GM23338 (cell line): ENCODE measurements at regions not wholly inside any gene's neighbourhood (a gene's known extent, or its start where the extent isn't known, plus 50 kb on each side); places are given as distances from the start of the nearest gene placed in this dataset.

Experiments
- ATAC-seq: fragments of 200-7000 bp; cut with Tn5 transposase; 3 replicates; pipeline ENCODE4 v1.9.1; 2020
- DNase-seq: peaks from one replicate; pipeline ENCODE4 v3.0.0-alpha.2; 2015; ENCODE audit warnings: low spot score
- H2AFZ ChIP-seq: fragments of 200-600 bp; sonication (generic); 2 replicates; pipeline ENCODE4 v1.8.0; 2016; ENCODE audit warnings: antibody characterized with exemption, mild to moderate bottlenecking, moderate library complexity
- H3F3A ChIP-seq: fragments of 200-600 bp; sonication (generic); replicated peaks from 2 replicates; pipeline ENCODE4 v1.8.0; 2017; ENCODE audit warnings: antibody characterized with exemption, mixed run types, low read depth
- H3K27ac ChIP-seq: fragments of 200-600 bp; sonication (generic); 2 replicates; pipeline ENCODE4 v1.6.1; 2016; ENCODE audit warnings: low read depth
- H3K27me3 ChIP-seq: fragments of 200-600 bp; sonication (generic); 2 replicates; pipeline ENCODE4 v1.8.0; 2016; ENCODE audit warnings: mild to moderate bottlenecking, mixed run types, moderate library complexity; ENCODE audit not compliant: insufficient read depth
- H3K36me3 ChIP-seq: fragments of 200-600 bp; sonication (generic); 2 replicates; pipeline ENCODE4 v1.8.0; 2016; ENCODE audit warnings: mild to moderate bottlenecking; ENCODE audit not compliant: insufficient read depth
- H3K4me1 ChIP-seq: fragments of 200-600 bp; sonication (generic); 2 replicates; pipeline ENCODE4 v1.8.0; 2016; ENCODE audit warnings: mild to moderate bottlenecking, moderate library complexity; ENCODE audit not compliant: insufficient read depth
- H3K4me2 ChIP-seq: fragments of 200-600 bp; sonication (generic); 2 replicates; pipeline ENCODE4 v1.7.1; 2017; ENCODE audit warnings: mixed run types
- H3K4me3 ChIP-seq: fragments of 200-600 bp; sonication (generic); 2 replicates; pipeline ENCODE4 v1.6.1; 2016; ENCODE audit warnings: mixed run types
- H3K79me2 ChIP-seq: fragments of 200-600 bp; sonication (generic); replicated peaks from 2 replicates; pipeline ENCODE4 v1.8.0; 2017; ENCODE audit warnings: mild to moderate bottlenecking; ENCODE audit not compliant: insufficient read depth
- H3K9me2 ChIP-seq: fragments of 200-600 bp; sonication (generic); 2 replicates; pipeline ENCODE4 v1.8.0; 2017; ENCODE audit not compliant: insufficient read depth
- H4K20me1 ChIP-seq: fragments of 200-600 bp; sonication (generic); replicated peaks from 2 replicates; pipeline ENCODE4 v1.8.0; 2017; ENCODE audit warnings: mild to moderate bottlenecking; ENCODE audit not compliant: insufficient read depth
- H3K27ac Mint-ChIP-seq: 2 replicates; pipeline ENCODE4 v1.8.0; 2020; ENCODE audit warnings: inconsistent platforms, mild to moderate bottlenecking, moderate library complexity, mixed read lengths
- H3K27me3 Mint-ChIP-seq: 3 replicates; pipeline ENCODE4 v1.8.0; 2022; ENCODE audit warnings: low read depth, mild to moderate bottlenecking, moderate library complexity, mixed read lengths, inconsistent platforms; ENCODE audit not compliant: insufficient read depth, poor library complexity
- H3K36me3 Mint-ChIP-seq: 3 replicates; pipeline ENCODE4 v1.8.0; 2021; ENCODE audit warnings: low read depth, mild to moderate bottlenecking, inconsistent platforms, moderate library complexity, mixed read lengths
- H3K4me1 Mint-ChIP-seq: 3 replicates; pipeline ENCODE4 v1.8.0; 2020; ENCODE audit warnings: mild to moderate bottlenecking, inconsistent platforms, mixed read lengths
- H3K4me3 Mint-ChIP-seq: 3 replicates; pipeline ENCODE4 v1.8.0; 2021; ENCODE audit warnings: moderate library complexity, mild to moderate bottlenecking, inconsistent platforms, mixed read lengths
- H3K9me3 Mint-ChIP-seq: 3 replicates; pipeline ENCODE4 v1.8.0; 2020; ENCODE audit warnings: moderate library complexity, mild to moderate bottlenecking, inconsistent platforms, mixed read lengths
- CREB1 ChIP-seq: fragments of 250-450 bp; sonication (Bioruptor Pico); IDR thresholded peaks from 2 replicates; pipeline ENCODE4 v1.5.0; 2020; ENCODE audit warnings: low read depth, mild to moderate bottlenecking, moderate library complexity
- CTCF ChIP-seq, 2 experiments: fragments of 200-600 bp in 1 of 2; sonication (generic) in 1 of 2; conservative IDR thresholded peaks; 2 replicates each; pipeline versions ENCODE4 v1.5.1 to v1.6.1; 2016 to 2017; ENCODE audit warnings: antibody characterized with exemption in 2 of 2, low read depth in 2 of 2, mild to moderate bottlenecking in 2 of 2, moderate library complexity in 1 of 2
- ETS1 ChIP-seq: IDR thresholded peaks from 2 replicates; pipeline ENCODE4 v1.6.1; 2016; ENCODE audit warnings: antibody characterized with exemption
- EZH2 ChIP-seq: fragments of 200-600 bp; sonication (generic); IDR thresholded peaks from one replicate; pipeline ENCODE4 v1.8.0; 2017; ENCODE audit warnings: antibody characterized with exemption, mild to moderate bottlenecking, low read depth; ENCODE audit not compliant: unreplicated experiment
- EZH2phosphoT487 ChIP-seq: fragments of 200-600 bp; sonication (generic); IDR thresholded peaks from one replicate; pipeline ENCODE4 v1.8.1; 2018; ENCODE audit warnings: antibody characterized with exemption; ENCODE audit not compliant: unreplicated experiment
- JUNB ChIP-seq: IDR thresholded peaks from one replicate; pipeline ENCODE4 v1.6.1; 2016; ENCODE audit warnings: antibody characterized with exemption; ENCODE audit not compliant: unreplicated experiment
- NANOG ChIP-seq: IDR thresholded peaks from 2 replicates; pipeline ENCODE4 v1.6.1; 2016; ENCODE audit warnings: antibody characterized with exemption, borderline replicate concordance
- POLR2AphosphoS5 ChIP-seq: IDR thresholded peaks from 2 replicates; pipeline ENCODE4 v1.6.1; 2016; ENCODE audit warnings: antibody characterized with exemption, low read depth
- REST ChIP-seq: IDR thresholded peaks from one replicate; pipeline ENCODE4 v1.6.1; 2018; ENCODE audit warnings: antibody characterized with exemption; ENCODE audit not compliant: unreplicated experiment
- STAT1 ChIP-seq: IDR thresholded peaks from one replicate; pipeline ENCODE4 v1.6.1; 2016; ENCODE audit warnings: antibody characterized with exemption; ENCODE audit not compliant: unreplicated experiment
- ZNF114 ChIP-seq: fragments of 250-450 bp; sonication (Bioruptor Pico); IDR thresholded peaks from 2 replicates; pipeline ENCODE4 v1.5.0; 2020; ENCODE audit warnings: mild to moderate bottlenecking, moderate library complexity
- ZNF331 ChIP-seq: fragments of 250-450 bp; sonication (Bioruptor Pico); IDR thresholded peaks from 2 replicates; pipeline ENCODE4 v1.5.0; 2020; ENCODE audit warnings: low read depth, mild to moderate bottlenecking, moderate library complexity
- ZNF462 ChIP-seq: fragments of 250-450 bp; sonication (Bioruptor Pico); IDR thresholded peaks from 2 replicates; pipeline ENCODE4 v1.5.0; 2020; ENCODE audit warnings: mild to moderate bottlenecking, moderate library complexity

GRCh38 chr5:156178117-156178516 is 148.8 kb upstream of the SGCD start:
- TF ChIP-seq CTCF (conservative IDR thresholded peaks at IDR 0.05; ENCODE audit: low read depth in 2 of 2): no peak
- TF ChIP-seq NANOG: no peak
- TF ChIP-seq ETS1: no peak
- no peak for TF ChIP-seq STAT1
- no peak for TF ChIP-seq CREB1 (CRISPR knock-in tag)
- no peak for TF ChIP-seq JUNB
- no peak for TF ChIP-seq ZNF331 (CRISPR knock-in tag)
- TF ChIP-seq REST: no peak
- no peak for TF ChIP-seq EZH2phosphoT487
- TF ChIP-seq POLR2AphosphoS5: no peak
- no peak for TF ChIP-seq ZNF462
- TF ChIP-seq EZH2: no peak
- TF ChIP-seq ZNF114 (CRISPR knock-in tag): no peak
- H3K36me3 Mint-ChIP-seq: no peaks in the 10 kb centered on the region
- no peak for ATAC-seq

More at GRCh38 chr5:156178117-156178516, 148.8 kb upstream of the SGCD start:
- Histone ChIP-seq H3F3A (no peaks in the 10 kb centered on the region), H3K9me2 (0 out of 2 replicates have a peak, but pooled peaks cover 7% of the 10 kb centered on the region), H3K27ac (no peak overlapping the region), H3K4me1 (peaks cover 9% of the 10 kb centered on the region), H3K27me3 (no peaks in the 10 kb centered on the region), H4K20me1 (no peaks in the 10 kb centered on the region), H3K36me3 (no peaks in the 10 kb centered on the region), H3K4me3 (no peak overlapping the region), H3K79me2 (no peaks in the 10 kb centered on the region), H2AFZ (no peak overlapping the region), H3K4me2 (no peak overlapping the region)
- Mint-ChIP-seq H3K27ac (no peak overlapping the region), H3K4me1 (peaks cover 13% of the 10 kb centered on the region), H3K4me3 (no peak overlapping the region), H3K27me3 (peaks cover 1% of the 10 kb centered on the region), H3K9me3 (no peaks in the 10 kb centered on the region)
- DNase-seq: no peak
